Osteoblast (primary cell): ENCODE measurements at regions not wholly inside any gene's neighbourhood (a gene's known extent, or its start where the extent isn't known, plus 50 kb on each side); places are given as distances from the start of the nearest gene placed in this dataset.
"Not testable (repeated sequence)": the region's sequence is repeated elsewhere in the genome, so short reads cannot be mapped to it uniquely, and the experiment has no call there.

Experiments
- DNase-seq: peaks from one replicate; pipeline ENCODE4 v3.0.0; 2011; ENCODE audit warnings: low spot score, mixed read lengths; ENCODE audit not compliant: insufficient read length; ENCODE audit errors: missing footprints
- H2AFZ ChIP-seq: 2 replicates; pipeline ENCODE4 v1.6.0; 2011; ENCODE audit warnings: mild to moderate bottlenecking, low read length
- H3K27ac ChIP-seq: 2 replicates; pipeline ENCODE4 v1.5.1; 2011; ENCODE audit warnings: mild to moderate bottlenecking, low read depth, low read length, moderate library complexity
- H3K27me3 ChIP-seq: 2 replicates; pipeline ENCODE4 v1.6.0; 2012; ENCODE audit warnings: mild to moderate bottlenecking, control low read depth, inconsistent platforms, low read length, moderate library complexity; ENCODE audit not compliant: insufficient read depth
- H3K36me3 ChIP-seq: 2 replicates; pipeline ENCODE4 v1.5.1; 2011; ENCODE audit warnings: mild to moderate bottlenecking, low read length, control low read depth, moderate library complexity; ENCODE audit not compliant: insufficient read depth
- H3K4me1 ChIP-seq: 2 replicates; pipeline ENCODE4 v1.5.1; 2011; ENCODE audit warnings: mild to moderate bottlenecking, low read length, control low read depth, moderate library complexity; ENCODE audit not compliant: insufficient read depth
- H3K4me2 ChIP-seq: 2 replicates; pipeline ENCODE4 v1.6.0; 2011; ENCODE audit warnings: mild to moderate bottlenecking, low read length; ENCODE audit not compliant: insufficient read depth
- H3K4me3 ChIP-seq: fragments of 200-600 bp; sonication (generic); 3 replicates; pipeline ENCODE4 v1.5.1; 2012; ENCODE audit warnings: mild to moderate bottlenecking, low read length, inconsistent platforms; ENCODE audit not compliant: insufficient read depth
- H3K79me2 ChIP-seq: 2 replicates; pipeline ENCODE4 v1.6.0; 2012; ENCODE audit warnings: mild to moderate bottlenecking, low read length, control low read depth, inconsistent platforms; ENCODE audit not compliant: insufficient read depth
- H3K9me3 ChIP-seq: 2 replicates; pipeline ENCODE4 v1.5.1; 2011; ENCODE audit warnings: low read depth, low read length, control low read depth
- H4K20me1 ChIP-seq: 2 replicates; pipeline ENCODE4 v1.6.0; 2012; ENCODE audit warnings: mild to moderate bottlenecking, low read length, control low read depth; ENCODE audit not compliant: insufficient read depth
- CTCF ChIP-seq: IDR thresholded peaks from 2 replicates; pipeline ENCODE4 v1.5.1; 2011; ENCODE audit warnings: mild to moderate bottlenecking, low read depth, low read length, moderate library complexity; ENCODE audit errors: extremely low read depth

GRCh38 chr7:65265933-65266519 lies 107.6 kb upstream of the ZNF92 start:
- no peak for TF ChIP-seq CTCF
- Histone ChIP-seq H3K4me3 (no peak overlapping the region), H3K27me3 (peaks cover 8% of the 10 kb centered on the region), H2AFZ (no peak overlapping the region), H3K36me3 (no peaks in the 10 kb centered on the region), H3K4me2 (no peak overlapping the region), H3K4me1 (no peaks in the 10 kb centered on the region), H3K79me2 (no peaks in the 10 kb centered on the region), H3K9me3 (no peaks in the 10 kb centered on the region), H4K20me1 (no peaks in the 10 kb centered on the region), H3K27ac (no peak overlapping the region)
- DNase-seq: no peak

GRCh38 chr7:65264258-65264657 lies 109.4 kb upstream of the ZNF92 start:
- no peaks in the 10 kb centered on the region for H3K36me3 ChIP-seq
- no peak overlapping the region for H3K27ac ChIP-seq
- no peak for TF ChIP-seq CTCF
- DNase-seq: no peak
- no peaks in the 10 kb centered on the region for H3K9me3 ChIP-seq
- H3K27me3 ChIP-seq: peaks cover 3% of the 10 kb centered on the region
- no peaks in the 10 kb centered on the region for H3K79me2 ChIP-seq
- H2AFZ ChIP-seq: no peak overlapping the region
- no peak overlapping the region for H3K4me2 ChIP-seq
- no peaks in the 10 kb centered on the region for H3K4me1 ChIP-seq
- no peaks in the 10 kb centered on the region for H4K20me1 ChIP-seq
- no peak overlapping the region for H3K4me3 ChIP-seq

- H3K4me2 ChIP-seq, H3K4me3 ChIP-seq, H3K27me3 ChIP-seq, H2AFZ ChIP-seq, DNase-seq, H3K4me1 ChIP-seq, H3K79me2 ChIP-seq, H3K9me3 ChIP-seq, H3K27ac ChIP-seq, H3K36me3 ChIP-seq, H4K20me1 ChIP-seq: not testable (repeated sequence)
Observed at GRCh38 chr7:65260673-65261072, 113.0 kb upstream of the ZNF92 start.

GRCh38 chr7:65259864-65260525 lies 113.7 kb upstream of the ZNF92 start:
- H3K27me3 ChIP-seq, H3K79me2 ChIP-seq, H4K20me1 ChIP-seq, H3K4me3 ChIP-seq, H3K4me2 ChIP-seq, H2AFZ ChIP-seq, DNase-seq, H3K36me3 ChIP-seq, H3K4me1 ChIP-seq, H3K9me3 ChIP-seq, H3K27ac ChIP-seq: not testable (repeated sequence)

GRCh38 chr7:65254061-65254460 lies 119.6 kb upstream of the ZNF92 start:
- no peak for DNase-seq
- Histone ChIP-seq H3K4me1 (no peaks in the 10 kb centered on the region), H3K9me3 (no peaks in the 10 kb centered on the region), H3K27me3 (no peaks in the 10 kb centered on the region), H3K27ac (no peak overlapping the region), H3K79me2 (no peaks in the 10 kb centered on the region), H4K20me1 (no peaks in the 10 kb centered on the region), H3K36me3 (no peaks in the 10 kb centered on the region), H3K4me3 (no peak overlapping the region), H2AFZ (no peak overlapping the region), H3K4me2 (no peak overlapping the region)
- no peak for TF ChIP-seq CTCF
